ENCODE measurements at regions not wholly inside any gene's neighbourhood (a gene's known extent, or its start where the extent isn't known, plus 50 kb on each side); places are given as distances from the start of the nearest gene placed in this dataset.

DNA sequence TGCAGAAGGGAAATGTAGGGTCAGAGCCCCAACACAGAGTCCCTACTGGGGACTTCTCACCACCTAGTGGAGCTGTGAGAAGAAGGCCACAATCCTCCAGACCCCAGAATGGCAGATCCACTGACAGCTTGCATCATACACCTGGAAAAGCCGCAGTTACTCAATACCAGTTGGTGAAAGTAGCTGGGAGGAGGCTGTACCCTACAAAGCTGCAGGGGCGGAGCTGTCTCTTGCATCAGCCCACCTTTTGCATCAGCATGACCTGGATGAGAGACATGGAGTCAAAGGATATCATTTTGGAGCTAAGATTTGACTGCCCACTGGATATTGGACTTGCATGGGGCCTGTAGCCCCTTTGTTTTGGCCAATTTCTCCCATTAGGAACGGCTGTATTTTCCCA lies 237.3 kb downstream of the CALCRL start:
- no peak overlapping the region for H3K4me3 ChIP-seq (ENCODE audit: control insufficient read depth, low read depth, low read length)
- no peak for DNase-seq (ENCODE audit: low read depth)
- TF ChIP-seq, protein P1, sequence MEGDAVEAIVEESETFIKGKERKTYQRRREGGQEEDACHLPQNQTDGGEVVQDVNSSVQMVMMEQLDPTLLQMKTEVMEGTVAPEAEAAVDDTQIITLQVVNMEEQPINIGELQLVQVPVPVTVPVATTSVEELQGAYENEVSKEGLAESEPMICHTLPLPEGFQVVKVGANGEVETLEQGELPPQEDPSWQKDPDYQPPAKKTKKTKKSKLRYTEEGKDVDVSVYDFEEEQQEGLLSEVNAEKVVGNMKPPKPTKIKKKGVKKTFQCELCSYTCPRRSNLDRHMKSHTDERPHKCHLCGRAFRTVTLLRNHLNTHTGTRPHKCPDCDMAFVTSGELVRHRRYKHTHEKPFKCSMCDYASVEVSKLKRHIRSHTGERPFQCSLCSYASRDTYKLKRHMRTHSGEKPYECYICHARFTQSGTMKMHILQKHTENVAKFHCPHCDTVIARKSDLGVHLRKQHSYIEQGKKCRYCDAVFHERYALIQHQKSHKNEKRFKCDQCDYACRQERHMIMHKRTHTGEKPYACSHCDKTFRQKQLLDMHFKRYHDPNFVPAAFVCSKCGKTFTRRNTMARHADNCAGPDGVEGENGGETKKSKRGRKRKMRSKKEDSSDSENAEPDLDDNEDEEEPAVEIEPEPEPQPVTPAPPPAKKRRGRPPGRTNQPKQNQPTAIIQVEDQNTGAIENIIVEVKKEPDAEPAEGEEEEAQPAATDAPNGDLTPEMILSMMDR (conservative IDR thresholded peaks at IDR 0.05; ENCODE audit: control insufficient read depth, insufficient read depth, low read depth, low read length) = no peak

- no peak for DNase-seq (ENCODE audit: low read depth)
- TF ChIP-seq, protein P1 (conservative IDR thresholded peaks at IDR 0.05; ENCODE audit: control insufficient read depth, insufficient read depth, low read depth, low read length) = no peak
- no peak overlapping the region for H3K4me3 ChIP-seq (ENCODE audit: control insufficient read depth, low read depth, low read length)
These were observed 239.8 kb downstream of the CALCRL start for GRCh38 chr2:187208199-187208785.

GRCh38 chr2:187207126-187207525 lies 240.9 kb downstream of the CALCRL start:
- H3K4me3 ChIP-seq (ENCODE audit: control insufficient read depth, low read depth, low read length) = no peak overlapping the region
- DNase-seq (ENCODE audit: low read depth) = no peak
- TF ChIP-seq, protein P1 (conservative IDR thresholded peaks at IDR 0.05; ENCODE audit: control insufficient read depth, insufficient read depth, low read depth, low read length) = no peak

GRCh38 chr2:187206471-187206870 lies 241.6 kb downstream of the CALCRL start:
- TF ChIP-seq, protein P1 (conservative IDR thresholded peaks at IDR 0.05; ENCODE audit: control insufficient read depth, insufficient read depth, low read depth, low read length) = no peak
- H3K4me3 ChIP-seq (ENCODE audit: control insufficient read depth, low read depth, low read length) = no peak overlapping the region
- DNase-seq (ENCODE audit: low read depth) = no peak

- no peak overlapping the region for H3K4me3 ChIP-seq (ENCODE audit: control insufficient read depth, low read depth, low read length)
- no peak for DNase-seq (ENCODE audit: low read depth)
- TF ChIP-seq, protein P1 (conservative IDR thresholded peaks at IDR 0.05; ENCODE audit: control insufficient read depth, insufficient read depth, low read depth, low read length) = no peak
These were observed 242.0 kb downstream of the CALCRL start for GRCh38 chr2:187206071-187206470.

DNA sequence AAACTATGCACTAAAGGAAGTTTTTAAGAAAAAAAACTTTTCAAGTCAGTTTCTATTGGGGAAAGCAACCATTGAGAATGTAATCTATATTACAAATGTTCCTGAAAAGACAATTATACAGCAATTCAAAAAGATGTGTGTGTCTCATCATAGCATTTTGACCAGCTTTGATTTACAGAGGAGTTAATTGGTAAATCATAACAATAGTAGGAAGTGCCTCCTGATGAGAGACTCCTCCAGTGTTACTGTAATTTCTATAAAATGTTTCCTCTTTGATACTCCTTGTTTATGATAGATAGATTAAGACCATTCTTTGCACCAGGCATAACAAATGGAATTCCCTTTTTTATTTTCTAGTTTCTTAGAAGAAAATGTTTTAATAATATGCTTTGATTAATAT lies 249.9 kb downstream of the CALCRL start:
- DNase-seq (ENCODE audit: low read depth) = no peak
- TF ChIP-seq, protein P1 (conservative IDR thresholded peaks at IDR 0.05; ENCODE audit: control insufficient read depth, insufficient read depth, low read depth, low read length) = no peak
- no peak overlapping the region for H3K4me3 ChIP-seq (ENCODE audit: control insufficient read depth, low read depth, low read length)

GRCh38 chr2:187194049-187194448 lies 254.0 kb downstream of the CALCRL start:
- TF ChIP-seq, protein P1 (conservative IDR thresholded peaks at IDR 0.05; ENCODE audit: control insufficient read depth, insufficient read depth, low read depth, low read length) = no peak
- no peak for DNase-seq (ENCODE audit: low read depth)
- no peak overlapping the region for H3K4me3 ChIP-seq (ENCODE audit: control insufficient read depth, low read depth, low read length)
